NAMALWA (cell line): ENCODE measurements at regions not wholly inside any gene's neighbourhood (a gene's known extent, or its start where the extent isn't known, plus 50 kb on each side); places are given as distances from the start of the nearest gene placed in this dataset.
A peak's percentile ranks its signal among the peaks of the same experiment; 100 is the strongest.

Experiments used
- DNase-seq: peaks from one replicate; pipeline ENCODE4 v3.0.0-alpha.2; 2015; ENCODE audit warnings: low spot score

GRCh38 chr14:29037411-29037810 is 270.8 kb downstream of the FOXG1 start:
- no peak for DNase-seq

- DNase-seq: no peak
Measured at GRCh38 chr14:29039171-29039570, 272.6 kb downstream of the FOXG1 start.

- DNase-seq: no peak
Measured at GRCh38 chr14:29042551-29042950, 276.0 kb downstream of the FOXG1 start.

- DNase-seq: no peak
Measured at GRCh38 chr14:29043737-29044136, 277.1 kb downstream of the FOXG1 start.

- no peak for DNase-seq
Measured at GRCh38 chr14:29045237-29045636, 278.6 kb downstream of the FOXG1 start.

- no peak for DNase-seq
Measured at GRCh38 chr14:29054119-29054518, 287.5 kb downstream of the FOXG1 start.

GRCh38 chr14:29056041-29056566 is 289.5 kb downstream of the FOXG1 start:
- DNase-seq: no peak

GRCh38 chr14:29061702-29062101 is 295.1 kb downstream of the FOXG1 start:
- DNase-seq: no peak

- DNase-seq: no peak
Measured at GRCh38 chr14:29062466-29062865, 295.9 kb downstream of the FOXG1 start.

- DNase-seq: no peak
Measured at GRCh38 chr14:29062976-29063375, 296.4 kb downstream of the FOXG1 start.

- no peak for DNase-seq
Measured at GRCh38 chr14:29064305-29064900, 297.8 kb downstream of the FOXG1 start.

- DNase-seq: no peak
Measured at GRCh38 chr14:29069228-29069627, 302.6 kb downstream of the FOXG1 start.

- no peak for DNase-seq
Measured at GRCh38 chr14:29075761-29076160, 309.2 kb downstream of the FOXG1 start.

- no peak for DNase-seq
Measured at GRCh38 chr14:29077916-29078315, 311.3 kb downstream of the FOXG1 start.

- no peak for DNase-seq
Measured at GRCh38 chr14:29078810-29079522, 312.4 kb downstream of the FOXG1 start.

- DNase-seq: peak; percentile 14
Measured at GRCh38 chr14:29085546-29085945, 319.0 kb downstream of the FOXG1 start.

GRCh38 chr14:29089849-29090248 is 323.3 kb downstream of the FOXG1 start:
- DNase-seq: no peak

- no peak for DNase-seq
Measured at GRCh38 chr14:29092121-29092520, 325.5 kb downstream of the FOXG1 start.

- DNase-seq: no peak
Measured at GRCh38 chr14:29097476-29097875, 330.9 kb downstream of the FOXG1 start.

GRCh38 chr14:29098656-29099055 is 332.1 kb downstream of the FOXG1 start:
- DNase-seq: no peak

- DNase-seq: no peak
Measured at GRCh38 chr14:29102266-29102665, 335.7 kb downstream of the FOXG1 start.

GRCh38 chr14:29102996-29103395 is 336.4 kb downstream of the FOXG1 start:
- no peak for DNase-seq

GRCh38 chr14:29108908-29109307 is 342.3 kb downstream of the FOXG1 start:
- no peak for DNase-seq

GRCh38 chr14:29109589-29109988 is 343.0 kb downstream of the FOXG1 start:
- no peak for DNase-seq
